D341Med (cell line): ENCODE measurements at regions not wholly inside any gene's neighbourhood (a gene's known extent, or its start where the extent isn't known, plus 50 kb on each side); places are given as distances from the start of the nearest gene placed in this dataset.
"Not testable (repeated sequence)": the region's sequence is repeated elsewhere in the genome, so short reads cannot be mapped to it uniquely, and the experiment has no call there.

Experiments used
- DNase-seq: peaks from one replicate; pipeline ENCODE4 v3.0.0; 2012; ENCODE audit warnings: low spot score

- no peak for DNase-seq
Measured at GRCh38 chr12:28776220-28776619, 372.9 kb upstream of the FAR2 start.

GRCh38 chr12:28776913-28777422, 372.1 kb upstream of the FAR2 start:
- no peak for DNase-seq

DNA sequence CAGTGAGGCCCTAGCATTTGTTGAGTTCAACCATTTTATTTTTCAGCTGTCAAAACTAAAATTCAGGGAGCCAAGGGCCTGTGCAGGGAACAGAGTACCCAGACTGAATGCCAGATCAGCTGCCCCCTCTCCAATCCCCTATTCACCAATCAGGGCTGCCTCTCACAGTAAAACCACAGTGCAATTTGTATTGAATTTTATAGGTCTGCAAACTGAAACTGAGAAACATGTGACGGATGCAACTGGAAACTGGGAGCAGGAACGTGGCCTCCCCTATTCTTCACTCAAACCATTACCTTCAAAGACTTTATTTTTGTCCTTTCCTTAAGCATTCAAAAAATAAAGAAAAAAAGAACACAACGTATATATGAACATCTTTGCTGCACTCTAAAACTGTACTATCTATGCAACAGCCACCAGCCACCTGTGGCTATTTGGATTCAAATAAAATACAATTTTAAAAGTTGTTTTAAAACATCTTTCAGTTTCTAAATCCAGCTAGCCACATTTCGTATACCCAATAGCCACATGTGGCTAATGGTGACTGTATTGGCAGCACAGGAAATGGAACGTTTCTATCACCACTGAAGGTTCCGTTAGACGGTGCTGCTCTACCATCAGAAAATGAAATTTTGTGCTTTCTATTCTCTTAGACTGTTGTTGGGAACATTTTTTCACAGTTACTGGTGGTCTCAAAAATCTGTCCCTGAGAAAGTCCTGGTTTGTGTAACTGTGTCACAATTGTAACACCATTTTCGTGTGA, 371.3 kb upstream of the FAR2 start:
- DNase-seq = no peak

DNA sequence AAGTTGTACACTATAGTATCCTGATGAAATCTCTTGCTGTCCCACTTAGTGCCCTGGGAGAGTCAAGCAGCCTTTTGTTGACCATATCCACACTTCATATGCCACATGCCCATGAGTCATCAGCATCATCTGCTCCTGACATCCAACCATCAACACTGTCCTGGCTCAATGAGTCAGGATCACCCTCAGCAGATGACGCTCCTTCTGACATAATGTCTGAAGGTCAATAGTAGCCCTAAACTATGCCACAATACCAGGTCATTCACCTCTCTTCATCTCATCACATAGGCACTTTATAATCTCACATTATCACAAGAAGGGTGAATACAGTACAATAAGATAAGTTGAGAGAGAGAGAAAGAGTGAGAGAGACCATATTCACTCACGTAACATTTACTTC, 369.0 kb upstream of the FAR2 start:
- no peak for DNase-seq

- no peak for DNase-seq
Measured at GRCh38 chr12:28780960-28781359, 368.1 kb upstream of the FAR2 start.

DNA sequence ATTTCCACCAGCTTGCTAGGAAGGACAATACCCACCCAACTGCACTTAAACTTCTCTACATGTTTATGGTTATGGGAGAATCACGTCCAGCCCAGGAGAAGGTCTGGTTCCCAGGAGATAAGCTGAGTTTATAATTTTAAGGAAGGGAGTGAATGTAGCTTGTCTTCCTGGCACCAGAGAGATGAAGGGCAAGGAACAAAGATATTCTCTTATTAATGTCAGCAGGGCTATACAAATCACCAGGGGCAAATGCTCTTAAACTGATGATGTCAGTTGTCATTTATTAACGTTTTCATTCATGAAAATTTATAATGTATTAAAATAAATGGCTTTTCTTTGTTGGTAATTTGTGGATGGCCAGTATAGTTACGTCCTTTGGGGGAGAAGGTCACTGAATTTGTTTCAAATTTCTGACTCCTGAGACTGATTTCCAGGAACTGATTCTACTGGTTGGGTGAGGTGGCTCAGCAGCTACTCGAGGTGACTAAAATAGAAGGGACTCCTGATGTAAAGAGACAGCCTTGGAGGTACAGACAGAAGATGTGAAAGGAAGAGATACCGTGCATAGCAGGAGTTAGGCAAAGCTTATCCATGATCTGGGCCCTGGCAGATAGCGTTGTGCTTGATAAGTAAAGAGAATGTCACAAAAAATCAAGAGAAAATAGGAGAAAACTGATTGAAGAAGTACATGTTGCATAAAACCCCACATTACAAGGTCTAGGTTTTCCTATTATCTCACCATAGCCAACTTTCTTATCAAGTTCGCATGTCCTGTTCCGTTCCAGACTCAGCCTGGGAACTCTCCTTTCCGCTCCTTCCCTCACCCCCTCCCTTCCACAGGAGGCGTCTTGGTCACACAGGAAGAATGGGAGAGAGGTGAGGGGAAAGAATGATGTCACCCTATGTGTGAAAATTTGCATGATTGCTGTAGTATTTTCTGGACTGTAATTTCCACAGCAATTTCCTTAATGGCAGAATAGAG, 367.1 kb upstream of the FAR2 start:
- no peak for DNase-seq

- DNase-seq = no peak
Measured at GRCh38 chr12:28782812-28783211, 366.3 kb upstream of the FAR2 start.

GRCh38 chr12:28787151-28787550, 361.9 kb upstream of the FAR2 start:
- no peak for DNase-seq

- not testable (repeated sequence) for DNase-seq
Measured at GRCh38 chr12:28788256-28788655, 360.8 kb upstream of the FAR2 start.

- DNase-seq = no peak
Measured at GRCh38 chr12:28793581-28794151, 355.4 kb upstream of the FAR2 start.

DNA sequence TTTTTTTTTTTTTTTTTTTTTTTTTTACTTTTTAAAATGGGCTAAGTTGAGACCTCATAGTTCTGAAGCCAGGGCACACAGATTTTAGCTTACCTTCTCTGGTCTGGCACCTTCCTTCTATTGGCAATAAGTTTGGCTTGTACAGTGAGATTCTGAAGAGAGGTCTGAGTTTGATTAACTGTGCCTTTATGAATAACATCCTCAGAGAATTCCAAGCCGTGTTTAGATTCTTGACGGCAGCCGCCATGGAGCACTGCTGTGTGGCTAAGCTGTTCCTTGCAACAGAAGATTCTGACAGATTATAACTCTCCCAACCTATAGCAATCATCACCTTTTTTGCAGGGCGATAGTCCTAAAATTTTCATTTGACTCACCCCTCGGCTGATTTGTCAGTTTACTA, 354.9 kb upstream of the FAR2 start:
- no peak for DNase-seq

GRCh38 chr12:28794786-28795185, 354.3 kb upstream of the FAR2 start:
- no peak for DNase-seq

- no peak for DNase-seq
Measured at GRCh38 chr12:28795311-28795710, 353.8 kb upstream of the FAR2 start.

DNA sequence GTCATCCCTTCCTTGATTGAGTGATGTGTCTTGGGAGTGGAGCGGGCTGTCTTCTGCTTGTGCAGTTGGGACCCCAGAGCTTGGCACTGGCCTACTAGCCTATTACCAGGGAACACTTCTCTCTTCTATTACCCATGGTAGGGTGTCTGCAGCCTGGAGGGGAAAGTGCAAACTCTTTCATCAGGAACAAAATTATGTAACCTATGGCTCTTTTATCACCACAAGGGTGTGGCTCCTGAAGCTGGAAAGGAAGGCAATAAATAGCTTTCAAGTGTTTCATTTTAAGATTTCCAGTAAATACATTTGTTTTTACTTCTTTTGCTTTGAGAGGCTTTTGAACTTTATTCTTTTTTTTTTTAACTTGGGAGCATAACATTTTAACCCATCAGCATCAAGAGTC, 349.7 kb upstream of the FAR2 start:
- DNase-seq = no peak

- no peak for DNase-seq
Measured at GRCh38 chr12:28800129-28800528, 348.9 kb upstream of the FAR2 start.

DNA sequence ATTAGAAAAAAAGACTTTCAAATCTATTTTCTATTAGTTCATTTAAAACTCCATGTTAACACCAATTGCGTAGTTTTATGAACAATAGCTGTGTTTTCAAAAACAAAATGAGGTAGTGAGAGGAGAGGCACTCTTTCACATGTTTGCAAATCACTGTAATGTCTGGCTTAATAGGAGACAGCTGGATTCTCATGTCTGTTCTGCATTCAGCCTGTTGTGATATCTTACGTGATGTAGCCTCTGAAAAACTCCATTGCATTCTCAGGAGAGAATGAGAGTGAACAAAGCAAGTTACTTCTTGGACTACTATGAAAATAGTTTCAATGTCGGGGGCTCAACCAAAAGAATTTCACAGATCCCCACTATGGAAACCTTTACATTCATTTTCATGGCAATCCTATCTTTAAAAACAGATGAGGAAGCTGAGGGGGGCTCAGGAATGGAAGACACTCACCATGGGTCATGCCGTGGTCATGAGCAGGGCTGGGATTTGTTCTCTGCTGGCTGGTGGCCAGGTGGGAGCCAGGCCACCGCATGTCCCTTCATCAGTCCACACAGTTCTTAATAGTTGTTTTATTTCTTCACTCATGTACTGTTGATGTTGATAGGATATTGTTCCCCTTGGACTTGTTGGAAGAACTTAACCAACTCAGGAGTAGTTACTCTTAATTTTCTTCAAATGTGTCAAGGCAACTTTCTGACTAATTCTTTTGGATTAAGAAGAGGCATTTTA, 346.2 kb upstream of the FAR2 start:
- no peak for DNase-seq

- DNase-seq = no peak
Measured at GRCh38 chr12:28807535-28807934, 341.5 kb upstream of the FAR2 start.

DNA sequence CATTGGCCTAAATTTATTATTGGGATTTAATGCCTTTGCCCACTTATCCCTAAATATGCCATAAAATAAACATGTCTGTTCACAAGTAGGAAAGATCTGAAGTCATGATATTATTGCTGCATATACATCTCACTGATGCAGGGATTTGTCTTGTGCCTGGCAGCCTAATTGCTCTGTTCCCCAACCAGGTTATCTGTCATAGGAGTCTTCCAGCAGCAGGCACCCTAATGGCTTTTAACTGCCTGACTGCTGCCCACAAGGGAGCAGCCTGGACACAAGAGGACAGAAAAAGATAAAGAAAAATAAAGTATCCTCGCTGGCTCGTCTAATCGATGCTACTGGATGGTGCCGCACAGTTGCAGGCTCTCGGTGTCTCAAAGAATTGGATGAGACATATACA, 337.6 kb upstream of the FAR2 start:
- DNase-seq = no peak

DNA sequence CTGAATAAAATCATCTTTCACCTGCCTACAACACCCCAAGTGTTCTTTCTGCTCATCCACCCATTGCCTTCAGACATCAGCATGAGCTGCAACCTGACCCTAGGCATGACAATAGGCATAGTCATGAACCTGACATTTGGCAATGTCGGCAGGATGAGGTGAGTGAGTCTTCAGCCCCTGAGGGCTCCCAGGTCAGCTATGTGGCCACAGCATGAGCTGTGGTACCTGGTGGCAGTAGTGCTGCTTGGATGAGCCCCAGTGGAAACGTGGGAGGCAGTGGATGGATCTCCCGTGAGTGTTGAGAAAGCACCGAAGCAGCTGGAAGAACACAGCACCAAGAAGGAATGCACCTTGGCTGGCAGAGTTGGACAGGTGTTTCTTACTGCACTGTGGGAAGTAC, 334.8 kb upstream of the FAR2 start:
- DNase-seq = no peak

GRCh38 chr12:28817524-28817923, 331.6 kb upstream of the FAR2 start:
- DNase-seq = no peak

DNA sequence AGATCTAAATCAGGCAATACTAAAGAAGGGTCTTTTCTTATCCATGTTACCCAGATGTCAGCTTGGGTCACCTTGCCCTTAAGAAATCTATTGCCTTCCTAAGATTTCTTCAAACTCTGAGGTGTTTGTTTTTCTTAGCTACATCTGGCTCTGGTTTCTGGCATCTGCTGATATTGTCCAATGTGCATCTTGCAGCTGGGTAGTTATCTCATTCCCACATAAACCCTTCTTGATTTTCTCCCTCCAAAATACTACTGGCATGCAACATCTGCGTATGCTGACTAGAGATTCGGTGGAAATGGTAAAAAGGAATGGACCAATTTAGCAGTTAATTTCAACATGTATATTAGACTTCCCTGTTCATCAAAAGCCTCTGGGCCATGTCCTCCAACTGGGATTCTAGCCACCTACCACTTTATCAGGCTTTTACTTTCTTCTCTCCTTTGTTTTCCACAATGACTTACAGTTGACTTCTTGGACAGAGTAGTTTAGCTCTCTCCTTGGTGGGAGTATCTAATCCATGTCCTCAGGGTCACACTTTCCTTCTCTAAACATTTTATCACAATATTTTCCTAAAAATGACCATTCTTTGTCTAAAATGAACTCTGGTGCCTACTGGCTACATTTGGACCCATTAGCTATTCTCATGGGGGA, 324.8 kb upstream of the FAR2 start:
- DNase-seq = no peak
